Muscle of leg (tissue), 3 donors: ENCODE measurements at regions not wholly inside any gene's neighbourhood (a gene's known extent, or its start where the extent isn't known, plus 50 kb on each side); places are given as distances from the start of the nearest gene placed in this dataset.

Experiments used
- DNase-seq: peaks from one replicate; pipeline ENCODE4 v3.0.0; 2013
- H3K27ac ChIP-seq: one replicate; pipeline ENCODE4 v1.5.1; 2013; ENCODE audit warnings: mild to moderate bottlenecking, low read length, control low read depth
- H3K27me3 ChIP-seq: one replicate; pipeline ENCODE4 v1.6.1; 2013; ENCODE audit warnings: low read length; ENCODE audit not compliant: control insufficient read depth, insufficient read depth
- H3K36me3 ChIP-seq: one replicate; pipeline ENCODE4 v1.6.1; 2013; ENCODE audit warnings: low read length; ENCODE audit not compliant: control insufficient read depth, insufficient read depth
- H3K4me1 ChIP-seq: one replicate; pipeline ENCODE4 v1.6.1; 2013; ENCODE audit warnings: low read length; ENCODE audit not compliant: control insufficient read depth, insufficient read depth
- H3K4me3 ChIP-seq: one replicate; pipeline ENCODE4 v1.5.1; 2013; ENCODE audit warnings: low read length, control low read depth
- H3K9me3 ChIP-seq: replicated peaks from 2 replicates; pipeline ENCODE4 v1.6.1; 2013; ENCODE audit warnings: low read depth, low read length; ENCODE audit not compliant: control insufficient read depth
- WGBS: methylation state at CpG from one replicate; pipeline ENCODE4 v1.1.5; 2013; ENCODE audit warnings: missing lambda C conversion rate; ENCODE audit not compliant: insufficient coverage; 5-methylcytosine and 5-hydroxymethylcytosine counted together

GRCh38 chr4:85152480-85152879 lies 186.0 kb upstream of the WDFY3 start:
- Histone ChIP-seq H3K9me3 (no peaks in the 10 kb centered on the region), H3K27ac (peak overlapping the region; percentile 44), H3K4me3 (no peak overlapping the region), H3K4me1 (peaks cover 15% of the 10 kb centered on the region), H3K27me3 (no peaks in the 10 kb centered on the region), H3K36me3 (no peaks in the 10 kb centered on the region)
- DNase-seq = peak; percentile 68
- WGBS = 13% methylated on average over 1 of the region's 3 CpGs

DNA sequence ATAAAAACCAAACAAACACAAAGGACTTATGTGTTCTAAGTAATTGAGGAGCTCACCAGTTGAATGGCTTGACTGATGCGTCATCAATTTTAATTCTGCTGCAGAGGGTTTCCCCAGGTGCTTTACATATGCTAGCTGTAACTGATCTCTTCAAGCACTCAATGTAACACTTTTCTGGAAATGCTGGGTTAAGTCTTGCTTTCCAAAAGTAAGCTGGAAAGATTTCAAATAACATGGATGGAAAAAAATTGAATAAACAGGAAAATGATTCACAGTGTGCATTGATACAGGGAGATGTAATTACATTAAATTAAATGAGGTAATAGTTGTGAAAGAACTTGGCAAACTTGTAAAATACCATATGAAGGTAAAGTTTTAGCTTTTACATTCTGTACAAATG lies 186.7 kb upstream of the WDFY3 start:
- H3K36me3 ChIP-seq = no peaks in the 10 kb centered on the region
- peak; percentile 77 for DNase-seq
- H3K4me1 ChIP-seq = peaks cover 15% of the 10 kb centered on the region
- no peak overlapping the region for H3K4me3 ChIP-seq
- H3K9me3 ChIP-seq = no peaks in the 10 kb centered on the region
- no peaks in the 10 kb centered on the region for H3K27me3 ChIP-seq
- H3K27ac ChIP-seq = peak overlapping the region; percentile 44
- WGBS = no CpG with 5 or more reads among the region's 1 CpG

DNA sequence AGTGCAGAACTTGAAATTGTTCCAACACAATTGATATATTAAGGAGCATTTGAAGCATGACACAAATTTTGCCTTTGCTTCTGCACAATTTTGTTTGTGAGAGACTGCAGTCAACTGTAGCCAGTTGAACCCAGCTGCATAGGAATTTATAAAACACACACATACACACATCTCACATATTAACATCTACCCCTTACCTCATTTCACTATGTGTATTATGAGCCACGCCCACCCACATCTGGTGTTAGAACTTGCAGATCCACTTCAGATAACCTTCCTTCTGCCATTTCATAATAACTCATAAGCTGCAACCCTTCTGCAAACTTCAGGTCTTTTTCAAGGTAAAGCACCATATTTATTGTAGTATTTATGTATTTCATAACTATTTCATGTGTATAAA lies 188.1 kb upstream of the WDFY3 start:
- 43% methylated on average over 1 of the region's 1 CpG for WGBS
- peak; percentile 22 for DNase-seq
- no peaks in the 10 kb centered on the region for H3K9me3 ChIP-seq
- H3K27me3 ChIP-seq = no peaks in the 10 kb centered on the region
- no peaks in the 10 kb centered on the region for H3K36me3 ChIP-seq
- H3K4me1 ChIP-seq = peaks cover 15% of the 10 kb centered on the region
- no peak overlapping the region for H3K27ac ChIP-seq
- H3K4me3 ChIP-seq = no peak overlapping the region

DNA sequence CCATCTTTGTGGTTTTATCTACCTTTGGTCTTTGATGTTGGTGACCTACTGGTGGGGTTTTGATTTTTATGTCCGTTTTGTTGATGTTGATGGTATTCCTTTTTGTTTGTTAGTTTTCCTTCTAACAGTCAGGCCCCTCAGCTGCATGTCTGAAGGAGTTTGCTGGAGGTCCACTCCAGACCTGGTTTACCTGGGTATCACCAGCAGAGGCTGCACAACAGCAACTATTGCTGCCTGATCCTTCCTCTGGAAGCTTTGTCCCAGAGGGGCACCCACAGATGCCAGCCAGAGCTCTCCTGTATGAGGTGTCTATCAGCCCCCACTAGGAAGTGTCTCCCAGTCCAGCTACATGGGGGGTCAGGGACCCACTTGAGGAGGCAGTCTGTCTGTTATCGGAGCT lies 199.3 kb upstream of the WDFY3 start:
- H3K27ac ChIP-seq = no peak overlapping the region
- H3K9me3 ChIP-seq = no peaks in the 10 kb centered on the region
- H3K36me3 ChIP-seq = no peaks in the 10 kb centered on the region
- no peak overlapping the region for H3K4me3 ChIP-seq
- no peak for DNase-seq
- H3K27me3 ChIP-seq = no peaks in the 10 kb centered on the region
- no peaks in the 10 kb centered on the region for H3K4me1 ChIP-seq
- WGBS = 90% methylated on average over 1 of the region's 2 CpGs

- no CpG with 5 or more reads among the region's 3 CpGs for WGBS
- Histone ChIP-seq H3K4me1 (no peaks in the 10 kb centered on the region), H3K27ac (no peak overlapping the region), H3K27me3 (no peaks in the 10 kb centered on the region), H3K4me3 (no peak overlapping the region), H3K9me3 (no peaks in the 10 kb centered on the region), H3K36me3 (no peaks in the 10 kb centered on the region)
- no peak for DNase-seq
Observed at GRCh38 chr4:85166318-85166717, 199.8 kb upstream of the WDFY3 start.

- no peak overlapping the region for H3K4me3 ChIP-seq
- no peaks in the 10 kb centered on the region for H3K27me3 ChIP-seq
- DNase-seq = no peak
- no peaks in the 10 kb centered on the region for H3K4me1 ChIP-seq
- no peaks in the 10 kb centered on the region for H3K9me3 ChIP-seq
- no peak overlapping the region for H3K27ac ChIP-seq
- no peaks in the 10 kb centered on the region for H3K36me3 ChIP-seq
Observed at GRCh38 chr4:85168234-85168834, 201.8 kb upstream of the WDFY3 start.

- Histone ChIP-seq H3K4me1 (no peaks in the 10 kb centered on the region), H3K4me3 (no peak overlapping the region), H3K27me3 (no peaks in the 10 kb centered on the region), H3K27ac (no peak overlapping the region), H3K9me3 (no peaks in the 10 kb centered on the region), H3K36me3 (no peaks in the 10 kb centered on the region)
- no peak for DNase-seq
Observed at GRCh38 chr4:85170241-85170640, 203.8 kb upstream of the WDFY3 start.

DNA sequence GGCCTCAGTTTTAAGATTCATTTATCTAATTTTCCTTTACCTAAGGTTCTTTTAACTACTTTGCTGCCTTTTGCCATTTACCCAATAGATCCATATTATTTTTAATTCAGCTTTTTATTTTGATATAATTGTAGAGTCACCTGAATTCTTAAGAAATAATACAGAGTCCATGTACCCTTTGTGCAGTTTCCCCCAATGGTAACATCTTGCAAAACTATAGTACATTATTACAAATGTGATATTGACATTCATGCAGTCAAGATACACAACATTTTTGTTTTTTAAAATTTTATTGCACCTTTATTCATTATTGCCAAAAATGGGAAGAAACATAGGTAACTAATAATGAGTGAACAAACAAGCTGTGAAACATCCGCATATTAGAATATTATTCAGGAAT lies 208.7 kb upstream of the WDFY3 start:
- Histone ChIP-seq H3K27me3 (no peaks in the 10 kb centered on the region), H3K27ac (no peak overlapping the region), H3K4me3 (no peak overlapping the region), H3K4me1 (no peaks in the 10 kb centered on the region), H3K36me3 (no peaks in the 10 kb centered on the region), H3K9me3 (no peaks in the 10 kb centered on the region)
- no peak for DNase-seq
- no CpG with 5 or more reads among the region's 1 CpG for WGBS

DNA sequence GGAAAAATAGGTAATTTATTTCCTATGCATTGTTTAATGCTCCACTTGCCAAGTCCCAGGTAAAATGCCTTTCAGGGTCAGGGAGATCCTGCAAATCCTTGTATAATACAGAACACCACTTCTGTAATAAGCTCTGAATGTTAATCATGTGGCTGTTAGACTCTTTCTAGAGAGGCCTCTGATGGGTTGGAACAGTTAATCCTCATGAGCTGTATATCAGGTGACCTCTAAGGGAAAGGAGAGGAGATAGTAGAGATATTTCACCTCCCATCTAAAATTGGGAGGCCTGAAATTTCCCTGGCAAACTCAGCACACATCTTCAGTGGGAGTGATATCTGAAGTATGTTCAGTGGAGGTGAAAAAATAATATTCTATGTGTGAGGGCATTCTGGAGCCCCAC lies 210.6 kb upstream of the WDFY3 start:
- no peaks in the 10 kb centered on the region for H3K27me3 ChIP-seq
- H3K4me1 ChIP-seq = no peaks in the 10 kb centered on the region
- H3K9me3 ChIP-seq = no peaks in the 10 kb centered on the region
- H3K27ac ChIP-seq = no peak overlapping the region
- H3K4me3 ChIP-seq = no peak overlapping the region
- H3K36me3 ChIP-seq = no peaks in the 10 kb centered on the region
- DNase-seq = no peak

DNA sequence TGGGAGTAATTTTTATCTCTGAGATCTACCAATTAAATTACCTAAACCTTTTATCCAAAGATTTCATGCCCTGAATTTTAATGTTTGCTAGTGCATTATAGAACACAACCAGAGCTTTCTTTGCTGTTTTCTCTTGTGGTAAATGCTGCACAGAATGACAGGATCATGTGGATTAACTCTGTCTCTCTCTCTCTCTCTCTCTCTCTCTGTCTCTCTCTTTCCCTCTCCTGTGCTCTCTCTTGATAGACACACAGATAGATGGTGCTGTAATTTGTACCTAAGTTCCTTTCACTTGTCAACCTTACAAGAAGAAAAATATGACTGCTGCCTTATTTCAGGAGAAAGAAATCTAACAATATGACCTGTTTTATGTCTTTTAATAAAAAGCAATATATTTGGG lies 211.2 kb upstream of the WDFY3 start:
- H3K4me1 ChIP-seq = no peaks in the 10 kb centered on the region
- no peak for DNase-seq

DNA sequence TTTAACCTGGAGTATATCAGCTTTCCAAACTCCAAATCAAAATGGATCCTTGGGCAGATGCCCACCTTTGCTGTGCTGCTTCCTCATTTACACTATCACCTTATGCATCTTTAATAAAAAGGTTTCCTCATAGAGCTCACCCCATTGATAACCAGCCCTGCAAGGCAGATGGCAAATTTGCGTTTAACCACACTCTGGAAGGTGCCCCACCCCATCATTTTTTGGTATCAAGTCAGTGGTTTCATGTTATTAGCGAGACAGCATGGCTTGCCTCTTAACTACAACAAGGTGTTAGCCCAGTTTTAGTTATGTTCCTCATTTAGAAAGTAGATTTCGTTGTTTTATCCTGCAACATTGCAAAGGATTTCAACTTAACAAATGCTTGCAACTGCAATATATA lies 214.0 kb upstream of the WDFY3 start:
- Histone ChIP-seq H3K4me1 (no peaks in the 10 kb centered on the region), H3K27ac (no peak overlapping the region), H3K36me3 (no peaks in the 10 kb centered on the region), H3K4me3 (no peak overlapping the region), H3K9me3 (no peaks in the 10 kb centered on the region), H3K27me3 (no peaks in the 10 kb centered on the region)
- WGBS = 67% methylated on average over 1 of the region's 3 CpGs
- no peak for DNase-seq

More for the DNA sequence above, 211.2 kb upstream of the WDFY3 start:
- Histone ChIP-seq H3K27me3 (no peaks in the 10 kb centered on the region), H3K9me3 (no peaks in the 10 kb centered on the region), H3K36me3 (no peaks in the 10 kb centered on the region), H3K4me3 (no peak overlapping the region), H3K27ac (no peak overlapping the region)
